GM18909 (cell line): ENCODE measurements at regions not wholly inside any gene's neighbourhood (a gene's known extent, or its start where the extent isn't known, plus 50 kb on each side); places are given as distances from the start of the nearest gene placed in this dataset.

Experiments
- ATAC-seq: cut with Tn5 transposase; IDR thresholded peaks from one replicate; pipeline ENCODE4 v1.9.1; 2021; ENCODE audit warnings: mild to moderate bottlenecking; ENCODE audit not compliant: unreplicated experiment, poor library complexity

DNA sequence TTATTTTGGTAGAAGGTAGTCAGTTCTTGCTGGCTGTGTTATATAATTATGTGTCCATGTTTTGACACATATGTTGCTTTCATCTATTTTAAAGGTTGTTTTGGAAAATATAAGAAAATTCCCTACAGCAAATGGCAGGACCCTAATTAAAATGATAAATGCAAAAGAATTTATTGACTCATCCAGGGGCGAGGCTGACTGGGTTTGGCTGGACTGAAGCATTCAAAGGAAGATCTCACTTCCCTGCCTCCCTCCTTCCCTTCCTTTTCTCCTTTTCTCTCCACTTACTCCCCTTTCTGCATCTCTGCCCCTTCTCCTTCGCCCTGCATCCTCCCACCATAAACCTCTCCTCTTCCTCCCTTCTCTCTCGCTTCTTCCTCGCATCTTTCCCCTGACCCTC is 129.6 kb downstream of the SNAPC1 start:
- no peak for ATAC-seq

DNA sequence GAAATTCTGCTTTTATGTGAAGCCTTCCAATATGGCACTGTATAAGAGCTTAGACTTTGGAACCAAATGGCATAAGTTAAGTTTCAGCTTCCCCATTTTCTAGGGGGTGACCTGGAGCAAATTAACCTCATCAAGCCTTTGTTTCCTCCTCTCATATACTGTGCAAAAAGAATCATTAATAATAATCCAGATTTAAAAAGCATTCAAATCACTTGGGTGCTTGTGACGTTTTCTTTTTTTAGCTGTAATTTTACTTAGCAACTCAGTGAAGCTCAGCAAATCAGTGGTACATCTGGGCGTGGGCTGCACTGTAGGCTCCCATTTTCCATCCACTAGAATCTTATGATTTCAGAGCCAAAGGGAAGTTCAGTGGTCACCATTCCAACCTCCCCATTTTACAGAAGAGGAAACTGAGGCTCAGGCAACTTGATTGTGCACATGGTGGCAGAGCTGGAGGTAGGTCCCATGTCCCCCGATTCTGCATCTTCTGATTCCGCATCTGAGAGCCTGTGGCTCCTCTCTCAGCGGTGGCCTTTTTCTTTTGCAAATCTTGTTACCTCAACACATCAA is 131.2 kb downstream of the SNAPC1 start:
- no peak for ATAC-seq

DNA sequence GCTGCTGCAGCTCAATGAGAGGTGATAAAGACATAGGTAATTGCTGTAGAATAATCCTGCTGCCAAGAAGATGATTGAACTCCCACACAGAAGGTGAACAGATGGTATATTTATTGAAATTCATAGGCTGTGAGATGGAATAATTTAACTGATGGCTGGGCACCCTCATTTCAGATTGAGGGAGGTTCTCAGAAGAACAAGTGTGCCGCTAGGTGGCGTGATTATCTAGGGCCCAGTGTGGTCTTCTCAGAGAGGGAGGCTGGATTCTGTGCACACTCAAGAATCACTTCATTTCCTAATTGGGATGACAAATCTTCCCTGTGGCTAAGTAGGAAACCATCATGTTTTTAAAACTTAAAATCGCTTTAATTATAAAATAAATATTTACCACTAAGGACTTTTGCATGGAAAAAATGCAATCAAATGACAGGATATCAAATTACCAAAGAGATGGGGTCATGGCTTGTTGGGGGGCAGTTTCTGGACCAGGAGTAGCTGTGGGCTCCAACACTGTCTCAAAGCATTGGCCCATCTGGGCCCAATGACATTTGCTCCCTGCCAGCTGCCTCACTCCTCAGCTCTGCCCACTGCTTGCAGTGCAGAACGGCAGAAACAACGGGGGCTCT is 132.3 kb downstream of the SNAPC1 start:
- no peak for ATAC-seq

DNA sequence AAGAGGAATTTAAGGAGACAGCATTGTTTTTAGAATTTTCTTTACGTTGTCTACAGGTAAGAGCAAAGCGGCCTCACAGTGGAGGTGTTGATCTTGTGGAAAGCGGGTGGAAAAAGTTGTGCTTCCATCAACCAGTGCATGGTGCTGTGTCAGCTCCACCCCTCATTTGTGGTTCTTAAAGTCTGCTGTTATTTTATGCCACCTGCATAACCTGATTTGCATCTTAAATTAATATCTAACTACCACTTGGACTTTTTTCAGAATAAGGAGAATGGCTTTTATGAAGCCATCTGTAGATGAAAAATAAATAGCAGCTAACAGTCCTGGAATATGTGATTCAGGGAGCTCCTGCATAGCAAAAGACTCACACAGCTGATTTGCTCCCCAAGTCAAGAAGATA is 135.1 kb downstream of the SNAPC1 start:
- no peak for ATAC-seq

DNA sequence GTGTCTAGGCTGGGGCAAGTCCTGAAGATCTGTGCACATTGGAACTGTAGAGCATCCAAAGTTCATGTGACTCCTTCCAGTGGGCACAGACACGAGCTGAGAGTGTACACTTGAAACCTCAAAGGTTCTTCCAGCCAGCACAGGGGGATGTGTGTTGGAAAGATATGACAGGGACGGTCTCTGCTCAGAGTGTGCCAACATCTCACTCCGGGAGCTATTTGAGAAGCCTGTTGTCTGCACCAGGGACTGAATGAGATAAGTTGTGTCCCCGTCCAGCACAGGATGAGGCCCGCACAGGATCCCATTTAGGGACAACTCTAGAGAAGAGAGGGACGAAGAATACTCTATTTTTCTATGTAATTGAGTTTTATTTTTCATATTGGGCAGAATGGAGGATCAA is 136.3 kb downstream of the SNAPC1 start:
- no peak for ATAC-seq

DNA sequence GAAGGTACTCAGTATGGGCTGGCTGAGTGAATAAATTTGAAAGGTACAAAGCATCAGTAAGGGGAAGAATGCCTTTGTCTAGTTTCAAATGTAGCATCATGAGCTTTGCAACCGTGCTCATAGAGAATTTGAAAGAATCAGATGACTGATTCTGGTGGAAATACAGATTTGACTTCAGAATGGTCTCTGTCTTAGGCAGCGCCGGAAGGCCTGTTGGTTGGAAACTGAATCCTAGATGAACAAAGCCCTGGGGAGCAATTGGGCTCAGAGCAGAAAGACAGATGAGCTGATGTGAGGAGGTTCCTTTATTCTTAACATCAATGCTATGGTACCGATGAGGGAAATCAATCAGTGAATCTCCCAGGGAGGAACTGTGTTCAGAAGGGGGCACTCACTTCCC is 137.3 kb downstream of the SNAPC1 start:
- ATAC-seq, result no peak

DNA sequence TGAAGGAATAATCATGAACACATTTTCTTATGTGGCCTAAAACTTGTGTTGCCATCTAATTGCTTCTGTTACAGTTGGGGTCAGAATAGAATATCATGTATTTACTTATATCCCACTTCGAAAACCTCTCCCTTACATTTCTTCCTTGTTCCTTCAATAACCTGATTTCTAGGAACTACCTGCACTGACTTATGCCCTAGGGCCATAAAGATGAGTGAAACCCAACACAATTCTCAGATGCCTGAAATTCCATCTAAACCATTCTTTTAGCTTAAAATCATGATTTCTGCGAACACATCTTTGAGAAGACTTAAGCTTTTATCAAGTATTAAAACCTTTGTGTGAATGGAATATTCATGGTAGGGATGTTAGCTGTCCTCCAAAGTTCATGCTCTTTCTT is 142.7 kb downstream of the SNAPC1 start:
- no peak for ATAC-seq

DNA sequence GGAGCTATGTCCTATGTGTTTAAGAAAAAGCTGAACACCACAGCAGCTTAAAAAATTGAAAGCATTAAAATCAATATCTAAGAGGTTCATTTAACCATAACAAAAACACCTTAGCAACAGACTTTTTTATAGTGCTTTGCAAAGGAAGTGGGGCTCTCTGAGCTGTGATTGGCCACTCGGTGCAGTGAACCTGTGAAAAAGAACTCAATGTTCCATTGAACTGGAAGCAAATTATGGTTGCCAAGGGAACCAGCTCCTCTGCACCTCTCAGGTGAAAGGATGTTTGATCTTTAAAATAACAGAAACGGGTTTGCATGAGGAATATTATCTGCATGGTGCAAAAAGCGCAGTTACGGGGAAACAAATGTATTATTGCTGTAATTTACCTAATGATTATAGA is 149.4 kb downstream of the SNAPC1 start:
- ATAC-seq, result no peak

DNA sequence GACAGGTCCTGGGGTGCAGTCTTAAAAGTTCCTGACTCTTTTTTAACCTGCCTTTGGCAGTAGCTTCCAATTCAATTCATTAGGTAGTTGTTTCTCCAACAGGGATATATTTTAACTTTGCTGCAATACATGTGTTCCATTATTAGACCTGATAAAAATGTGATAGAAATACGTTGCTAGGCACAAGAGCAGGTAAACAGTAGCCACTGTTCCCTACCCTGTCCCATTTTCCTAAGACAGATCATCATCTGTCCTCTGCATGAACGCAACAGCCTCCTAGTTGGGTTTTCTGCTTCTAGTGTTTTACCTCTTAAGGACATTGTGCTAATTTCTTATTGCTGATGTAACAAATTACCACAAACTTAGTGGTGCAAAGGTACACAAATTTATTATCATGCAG is 156.8 kb downstream of the SNAPC1 start:
- no peak for ATAC-seq

DNA sequence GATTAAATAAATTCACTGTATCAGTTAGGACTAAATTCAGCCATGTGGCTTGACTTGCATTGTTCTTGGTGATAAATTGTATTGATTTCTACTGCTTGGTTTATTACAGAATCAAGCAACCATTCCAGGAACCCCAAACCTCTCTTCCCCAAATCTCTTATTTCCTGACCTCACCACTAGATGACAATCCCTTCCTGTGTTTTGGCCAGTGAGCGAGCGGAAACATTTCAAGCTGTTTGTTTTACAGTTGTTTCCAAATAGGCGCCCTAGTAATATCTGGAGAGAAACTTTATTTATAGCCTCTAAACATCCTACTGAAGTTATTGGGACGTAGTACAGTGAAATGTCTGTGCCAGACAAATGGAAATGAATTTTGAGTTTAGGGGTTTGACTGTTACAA is 161.1 kb downstream of the SNAPC1 start:
- ATAC-seq, result no peak

DNA sequence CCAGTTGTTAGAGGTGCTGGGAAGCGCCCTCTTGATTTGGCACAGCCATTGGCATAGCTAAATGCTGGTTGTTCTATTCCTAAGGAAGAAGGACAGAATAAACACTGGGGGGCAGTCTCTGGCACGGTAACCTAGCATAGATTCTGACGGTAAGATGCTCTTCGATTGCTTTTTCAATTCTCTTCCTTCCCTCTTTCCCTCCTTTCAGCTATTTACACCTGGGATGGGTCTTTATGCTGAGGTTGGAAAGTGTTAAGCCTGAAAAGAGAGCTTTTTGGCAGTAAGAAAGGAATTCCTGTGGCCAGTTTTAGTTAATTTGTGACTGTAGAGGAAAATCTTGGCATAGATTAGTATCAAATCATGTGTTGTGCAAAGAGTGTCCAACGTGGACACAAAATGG is 162.8 kb downstream of the SNAPC1 start:
- ATAC-seq, result no peak

DNA sequence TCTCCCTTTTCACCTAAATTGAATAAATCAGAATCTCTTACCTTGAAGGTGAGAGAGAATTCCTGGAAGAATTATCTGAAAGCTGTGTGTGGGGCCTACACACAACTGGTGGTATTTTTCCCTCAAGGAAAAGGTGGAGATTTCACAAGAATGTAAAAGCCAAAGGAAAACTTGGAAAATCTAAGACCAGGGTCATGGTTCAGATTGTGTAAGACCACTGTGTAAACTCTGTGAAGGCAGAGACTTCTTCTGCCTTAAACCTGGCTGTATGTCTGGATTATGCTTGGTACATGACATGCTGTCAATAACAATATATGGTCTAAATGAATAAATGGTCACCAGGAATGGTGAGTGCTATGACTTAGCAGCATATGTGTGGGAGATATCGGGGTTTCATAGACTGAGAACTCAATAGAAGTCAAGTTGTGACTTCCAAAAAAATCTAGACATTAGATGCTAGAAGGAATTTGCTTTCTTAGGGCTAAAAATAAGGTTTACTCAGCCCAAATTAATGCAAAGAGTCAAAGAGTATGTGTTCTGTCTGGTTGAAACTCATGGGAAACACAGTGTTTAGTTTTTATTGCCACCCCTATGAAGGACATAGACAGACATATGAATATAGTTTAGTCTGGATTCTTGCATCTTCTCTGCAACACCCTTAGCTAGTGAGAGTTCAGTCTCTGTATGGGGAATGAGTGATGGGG is 163.7 kb downstream of the SNAPC1 start:
- ATAC-seq, result no peak

DNA sequence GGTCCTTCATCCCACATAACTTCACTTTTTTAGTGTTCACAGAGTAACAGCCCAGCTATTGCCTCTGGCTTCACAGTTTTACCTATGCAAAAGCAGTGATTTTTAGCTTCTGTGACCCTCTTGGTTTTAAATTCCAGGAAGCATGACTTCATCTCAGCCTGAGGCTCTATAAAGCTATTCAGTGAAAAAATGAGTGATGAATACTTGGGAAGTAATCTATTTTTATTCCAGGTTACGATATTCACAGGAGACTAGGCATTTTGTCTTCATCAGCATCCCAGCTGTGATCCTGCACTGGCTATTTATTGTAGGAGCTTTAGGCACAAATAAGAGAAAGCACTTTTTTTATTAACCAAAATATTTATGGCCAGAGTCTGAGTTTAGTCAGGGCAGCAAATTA is 164.8 kb downstream of the SNAPC1 start:
- no peak for ATAC-seq

DNA sequence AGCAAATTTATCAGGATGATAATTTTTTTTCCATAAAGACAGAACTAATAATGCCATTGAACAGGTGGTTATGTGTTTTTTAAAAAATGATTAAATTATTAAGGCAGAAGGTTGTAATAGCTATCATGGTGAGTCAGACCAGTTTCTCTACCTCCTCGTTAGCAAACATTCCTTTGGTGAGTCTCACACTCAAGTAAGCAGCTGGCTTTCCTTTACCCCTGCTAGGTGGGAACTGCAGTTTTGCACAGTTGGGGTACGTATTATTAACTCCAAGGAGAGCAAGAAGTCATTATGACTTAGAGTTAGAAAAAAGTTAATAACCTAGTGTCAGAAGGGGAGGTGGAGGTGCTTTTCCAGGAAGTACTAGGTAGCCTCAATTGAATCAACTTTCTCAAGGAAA is 165.3 kb downstream of the SNAPC1 start:
- ATAC-seq, result no peak

DNA sequence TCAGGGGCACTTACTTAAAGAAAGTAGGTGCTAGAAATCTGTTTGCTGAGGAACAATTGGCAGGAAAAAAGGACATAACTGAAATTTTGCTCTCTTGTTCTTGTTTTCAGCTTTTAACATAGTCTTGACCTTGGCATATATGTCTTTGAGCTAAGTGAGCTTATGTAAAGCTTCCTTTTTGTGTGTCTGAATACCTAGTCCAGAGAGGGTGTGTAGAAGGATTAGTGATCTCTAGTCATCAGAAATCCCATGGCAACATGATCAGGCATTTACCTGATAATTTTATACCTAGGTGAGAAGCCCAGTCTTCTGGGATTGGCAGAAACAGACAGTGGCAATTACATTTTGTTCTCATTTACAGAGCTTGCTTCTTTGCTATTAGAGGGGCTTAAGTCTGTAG is 166.1 kb downstream of the SNAPC1 start:
- ATAC-seq, result no peak

DNA sequence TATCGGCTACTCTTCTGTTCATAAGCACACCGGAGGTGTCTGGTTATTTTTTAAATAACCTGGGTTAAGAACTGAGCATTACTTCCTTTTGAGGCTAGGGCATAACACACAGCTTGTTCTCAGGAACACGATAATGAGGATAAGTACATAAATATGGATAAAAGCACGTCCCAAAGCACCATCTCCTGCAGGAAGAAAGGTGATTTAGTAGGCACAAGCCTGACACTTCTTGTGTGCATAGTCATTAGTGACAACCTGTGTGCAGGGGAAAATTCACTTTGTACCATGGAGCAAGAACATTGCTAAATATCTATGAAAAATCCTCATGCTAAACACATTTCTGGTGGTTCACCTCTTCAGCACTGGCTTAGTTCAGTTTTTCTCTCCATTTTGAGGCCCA is 166.5 kb downstream of the SNAPC1 start:
- no peak for ATAC-seq

DNA sequence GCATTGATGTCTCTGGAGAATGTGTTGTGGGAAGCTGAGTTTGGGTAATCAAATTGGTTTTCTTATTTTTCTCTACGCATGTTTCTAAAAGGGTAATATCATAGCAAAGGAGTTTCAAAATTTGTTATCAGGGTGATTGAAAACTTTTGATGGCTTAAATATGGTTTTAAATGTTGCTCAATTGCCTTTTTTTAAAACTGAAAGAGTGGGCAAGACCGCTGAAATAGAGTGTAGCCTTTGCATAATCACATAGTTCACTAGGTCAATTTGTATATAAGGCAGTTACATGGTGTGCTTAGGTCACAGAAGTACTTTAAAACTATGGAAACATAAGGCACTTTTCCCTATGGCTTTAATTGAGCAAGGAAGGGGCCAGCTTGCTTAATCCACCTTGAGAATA is 167.4 kb downstream of the SNAPC1 start:
- ATAC-seq, result no peak

DNA sequence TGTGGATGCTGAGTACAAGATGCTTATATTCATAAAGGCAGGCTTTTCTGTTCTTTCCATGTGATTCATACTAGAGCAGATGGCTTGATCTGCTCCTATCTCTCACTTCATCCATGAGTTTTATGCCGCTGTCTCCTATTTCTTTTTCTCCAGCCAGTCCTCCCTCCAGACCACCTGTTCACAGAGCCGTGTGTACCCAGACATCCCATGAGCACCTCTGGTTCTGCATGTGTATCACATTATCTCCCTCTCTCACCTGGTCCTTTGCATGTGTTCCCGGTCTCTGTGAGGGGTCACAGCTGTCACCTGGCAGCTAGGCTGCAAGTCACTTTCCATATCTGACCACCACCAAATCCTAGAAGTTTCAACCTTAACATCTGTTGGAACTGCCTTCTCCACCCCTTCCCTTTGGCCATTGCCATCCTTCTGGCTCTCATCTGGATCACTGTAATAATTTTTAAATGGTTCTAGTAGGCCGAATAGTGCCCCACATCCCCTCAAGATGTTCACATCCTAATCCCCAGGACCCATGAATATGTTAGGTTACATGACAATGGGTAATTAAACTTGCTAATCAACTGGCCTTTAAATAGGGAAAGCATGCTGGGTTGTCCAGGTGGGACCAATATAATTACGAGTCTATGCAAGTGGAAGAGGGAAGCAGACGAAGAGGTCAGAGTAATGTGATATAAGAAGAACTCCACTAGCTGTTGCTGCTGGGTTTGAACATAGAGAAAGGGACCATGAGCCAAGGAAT is 168.1 kb downstream of the SNAPC1 start:
- ATAC-seq, result no peak

DNA sequence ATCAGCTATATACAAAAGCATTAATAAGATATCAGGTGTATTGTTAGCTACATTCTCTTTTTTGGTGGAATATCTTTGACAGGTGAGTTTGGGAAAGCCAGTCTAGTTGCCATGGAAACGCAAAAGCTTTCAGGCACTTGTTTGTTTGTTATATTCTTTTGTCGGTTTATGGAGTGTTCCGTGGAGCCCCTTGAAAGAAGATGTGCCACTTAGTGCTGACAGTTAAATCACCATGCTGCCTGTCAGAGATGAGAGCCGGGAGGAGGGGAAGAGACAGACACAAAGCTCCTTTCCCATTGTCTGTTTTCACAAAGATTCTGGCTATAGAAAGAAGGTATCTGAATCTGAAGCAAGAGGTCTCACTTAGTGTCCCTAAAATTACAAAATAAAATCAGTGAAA is 170.8 kb downstream of the SNAPC1 start:
- no peak for ATAC-seq

DNA sequence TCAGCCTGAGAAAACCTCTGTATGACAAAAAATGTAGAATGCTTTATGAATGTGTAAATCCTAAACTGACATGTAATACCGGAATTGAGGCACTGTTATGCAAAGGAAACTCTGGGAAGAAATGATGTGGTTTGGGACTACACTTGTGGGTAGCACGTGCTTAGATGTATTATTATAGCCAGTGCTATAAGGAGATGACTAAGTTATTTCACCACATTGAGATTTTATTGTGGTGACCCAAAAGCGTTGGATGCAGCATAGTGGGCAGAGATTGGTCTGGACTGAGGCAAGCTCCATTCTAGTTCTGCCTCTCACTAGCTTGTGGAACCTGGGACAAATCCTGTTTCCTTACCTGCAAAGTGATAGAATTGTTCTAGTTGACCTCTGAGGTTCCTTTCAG is 172.2 kb downstream of the SNAPC1 start:
- no peak for ATAC-seq

DNA sequence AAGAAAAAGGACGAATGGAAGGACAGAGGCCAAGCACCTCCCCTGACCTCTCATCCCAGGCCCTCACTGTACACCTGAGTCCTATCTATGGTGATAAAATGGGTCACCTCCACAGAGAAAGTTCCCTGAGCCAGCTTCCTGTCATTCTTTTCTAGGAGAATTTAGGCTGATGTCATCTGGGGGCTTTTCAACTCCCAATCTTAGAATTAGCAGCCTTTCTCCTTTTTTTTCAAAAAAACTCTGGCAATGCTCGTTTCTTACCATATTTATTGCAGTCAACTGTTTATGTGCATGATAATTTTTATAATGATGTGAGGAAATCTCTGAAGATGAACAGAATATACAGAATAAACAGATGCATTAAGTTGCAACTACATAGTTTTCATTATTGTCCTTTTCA is 177.6 kb downstream of the SNAPC1 start:
- ATAC-seq, result no peak
